Urinary bladder (tissue), 3 donors: ENCODE measurements at regions not wholly inside any gene's neighbourhood (a gene's known extent, or its start where the extent isn't known, plus 50 kb on each side); places are given as distances from the start of the nearest gene placed in this dataset.

Experiments
- DNase-seq: peaks from one replicate; pipeline ENCODE4 v3.0.0-alpha.2; 2015; ENCODE audit errors: extremely low spot score
- H3K27ac ChIP-seq: one replicate; pipeline ENCODE4 v1.5.1; 2013; ENCODE audit warnings: low read depth, mild to moderate bottlenecking, moderate library complexity
- H3K36me3 ChIP-seq: one replicate; pipeline ENCODE4 v1.6.1; 2013; ENCODE audit warnings: mild to moderate bottlenecking, moderate library complexity; ENCODE audit not compliant: insufficient read depth
- H3K4me1 ChIP-seq: one replicate; pipeline ENCODE4 v1.6.1; 2013; ENCODE audit warnings: mild to moderate bottlenecking, moderate library complexity; ENCODE audit not compliant: insufficient read depth
- H3K4me3 ChIP-seq: one replicate; pipeline ENCODE4 v1.5.1; 2013; ENCODE audit warnings: low read depth, low read length
- WGBS: extraction: QIAGEN DNeasy Blood & Tissue Kit; methylation state at CpG from one replicate; pipeline ENCODE4 v1.1.7; 2013; 5-methylcytosine and 5-hydroxymethylcytosine counted together
- donor health status: healthy with polysubstance abuse.
- donor health status: healthy.

- Histone ChIP-seq H3K4me3 (no peak overlapping the region), H3K36me3 (no peaks in the 10 kb centered on the region), H3K4me1 (no peaks in the 10 kb centered on the region), H3K27ac (no peak overlapping the region)
- 94% methylated on average over 5 of the region's 5 CpGs for WGBS
- no peak for DNase-seq
Observed at GRCh38 chr11:128181984-128182383, 405.4 kb downstream of the ETS1 start.

- H3K36me3 ChIP-seq, result no peaks in the 10 kb centered on the region
- no peak overlapping the region for H3K27ac ChIP-seq
Observed at GRCh38 chr11:128181088-128181480, 406.3 kb downstream of the ETS1 start.

GRCh38 chr11:128180441-128181087, 406.8 kb downstream of the ETS1 start:
- no peaks in the 10 kb centered on the region for H3K4me1 ChIP-seq
- DNase-seq, result no peak
- no peak overlapping the region for H3K27ac ChIP-seq
- H3K36me3 ChIP-seq, result no peaks in the 10 kb centered on the region
- WGBS, result 75% methylated on average over 5 of the region's 5 CpGs
- H3K4me3 ChIP-seq, result no peak overlapping the region

More at GRCh38 chr11:128181088-128181480, 406.3 kb downstream of the ETS1 start:
- 56% methylated on average over 4 of the region's 4 CpGs for WGBS
- no peak for DNase-seq
- Histone ChIP-seq H3K4me3 (no peak overlapping the region), H3K4me1 (no peaks in the 10 kb centered on the region)

GRCh38 chr11:128179512-128179911, 407.8 kb downstream of the ETS1 start:
- no peaks in the 10 kb centered on the region for H3K4me1 ChIP-seq
- H3K4me3 ChIP-seq, result no peak overlapping the region
- WGBS, result 74% methylated on average over 1 of the region's 1 CpG
- H3K36me3 ChIP-seq, result no peaks in the 10 kb centered on the region
- H3K27ac ChIP-seq, result no peak overlapping the region
- DNase-seq, result no peak

GRCh38 chr11:128179039-128179438, 408.3 kb downstream of the ETS1 start:
- Histone ChIP-seq H3K36me3 (no peaks in the 10 kb centered on the region), H3K4me3 (no peak overlapping the region), H3K4me1 (no peaks in the 10 kb centered on the region), H3K27ac (no peak overlapping the region)
- WGBS, result 86% methylated on average over 2 of the region's 2 CpGs
- no peak for DNase-seq

GRCh38 chr11:128174465-128175291, 412.7 kb downstream of the ETS1 start:
- Histone ChIP-seq H3K36me3 (no peaks in the 10 kb centered on the region), H3K4me1 (no peaks in the 10 kb centered on the region), H3K27ac (no peak overlapping the region), H3K4me3 (no peak overlapping the region)
- WGBS, result 82% methylated on average over 7 of the region's 7 CpGs
- DNase-seq, result no peak

GRCh38 chr11:128172046-128172878, 415.1 kb downstream of the ETS1 start:
- WGBS, result 36% methylated on average over 4 of the region's 4 CpGs
- H3K36me3 ChIP-seq, result no peaks in the 10 kb centered on the region
- H3K27ac ChIP-seq, result no peak overlapping the region
- H3K4me3 ChIP-seq, result no peak overlapping the region
- H3K4me1 ChIP-seq, result no peaks in the 10 kb centered on the region
- DNase-seq, result peak; percentile 72

GRCh38 chr11:128171506-128171905, 415.9 kb downstream of the ETS1 start:
- H3K4me1 ChIP-seq, result no peaks in the 10 kb centered on the region
- DNase-seq, result no peak
- WGBS, result 76% methylated on average over 4 of the region's 4 CpGs
- H3K36me3 ChIP-seq, result no peaks in the 10 kb centered on the region
- H3K27ac ChIP-seq, result no peak overlapping the region
- H3K4me3 ChIP-seq, result no peak overlapping the region

- Histone ChIP-seq H3K27ac (no peak overlapping the region), H3K36me3 (no peaks in the 10 kb centered on the region)
- WGBS, result 88% methylated on average over 4 of the region's 4 CpGs
Observed at GRCh38 chr11:128165572-128165971, 421.8 kb downstream of the ETS1 start.

GRCh38 chr11:128164080-128164741, 423.1 kb downstream of the ETS1 start:
- Histone ChIP-seq H3K36me3 (no peaks in the 10 kb centered on the region), H3K27ac (no peak overlapping the region), H3K4me3 (no peak overlapping the region), H3K4me1 (no peaks in the 10 kb centered on the region)
- 79% methylated on average over 6 of the region's 6 CpGs for WGBS
- DNase-seq, result no peak

More at GRCh38 chr11:128165572-128165971, 421.8 kb downstream of the ETS1 start:
- DNase-seq, result no peak
- Histone ChIP-seq H3K4me1 (no peaks in the 10 kb centered on the region), H3K4me3 (no peak overlapping the region)

- no peak for DNase-seq
- H3K4me1 ChIP-seq, result no peaks in the 10 kb centered on the region
- 89% methylated on average over 1 of the region's 1 CpG for WGBS
- no peak overlapping the region for H3K4me3 ChIP-seq
- no peak overlapping the region for H3K27ac ChIP-seq
- no peaks in the 10 kb centered on the region for H3K36me3 ChIP-seq
Observed at GRCh38 chr11:128161994-128162393, 425.4 kb downstream of the ETS1 start.

GRCh38 chr11:128161436-128161835, 425.9 kb downstream of the ETS1 start:
- H3K36me3 ChIP-seq, result no peaks in the 10 kb centered on the region
- H3K4me3 ChIP-seq, result no peak overlapping the region
- no peak overlapping the region for H3K27ac ChIP-seq
- 88% methylated on average over 1 of the region's 1 CpG for WGBS
- H3K4me1 ChIP-seq, result no peaks in the 10 kb centered on the region
- DNase-seq, result no peak

- WGBS, result 91% methylated on average over 4 of the region's 4 CpGs
- H3K4me3 ChIP-seq, result no peak overlapping the region
Observed at GRCh38 chr11:128158860-128159259, 428.5 kb downstream of the ETS1 start.

More at GRCh38 chr11:128158860-128159259, 428.5 kb downstream of the ETS1 start:
- Histone ChIP-seq H3K27ac (no peak overlapping the region), H3K4me1 (no peaks in the 10 kb centered on the region), H3K36me3 (no peaks in the 10 kb centered on the region)
- DNase-seq, result no peak
